ENCODE measurements at regions not wholly inside any gene's neighbourhood (a gene's known extent, or its start where the extent isn't known, plus 50 kb on each side); places are given as distances from the start of the nearest gene placed in this dataset.

DNA sequence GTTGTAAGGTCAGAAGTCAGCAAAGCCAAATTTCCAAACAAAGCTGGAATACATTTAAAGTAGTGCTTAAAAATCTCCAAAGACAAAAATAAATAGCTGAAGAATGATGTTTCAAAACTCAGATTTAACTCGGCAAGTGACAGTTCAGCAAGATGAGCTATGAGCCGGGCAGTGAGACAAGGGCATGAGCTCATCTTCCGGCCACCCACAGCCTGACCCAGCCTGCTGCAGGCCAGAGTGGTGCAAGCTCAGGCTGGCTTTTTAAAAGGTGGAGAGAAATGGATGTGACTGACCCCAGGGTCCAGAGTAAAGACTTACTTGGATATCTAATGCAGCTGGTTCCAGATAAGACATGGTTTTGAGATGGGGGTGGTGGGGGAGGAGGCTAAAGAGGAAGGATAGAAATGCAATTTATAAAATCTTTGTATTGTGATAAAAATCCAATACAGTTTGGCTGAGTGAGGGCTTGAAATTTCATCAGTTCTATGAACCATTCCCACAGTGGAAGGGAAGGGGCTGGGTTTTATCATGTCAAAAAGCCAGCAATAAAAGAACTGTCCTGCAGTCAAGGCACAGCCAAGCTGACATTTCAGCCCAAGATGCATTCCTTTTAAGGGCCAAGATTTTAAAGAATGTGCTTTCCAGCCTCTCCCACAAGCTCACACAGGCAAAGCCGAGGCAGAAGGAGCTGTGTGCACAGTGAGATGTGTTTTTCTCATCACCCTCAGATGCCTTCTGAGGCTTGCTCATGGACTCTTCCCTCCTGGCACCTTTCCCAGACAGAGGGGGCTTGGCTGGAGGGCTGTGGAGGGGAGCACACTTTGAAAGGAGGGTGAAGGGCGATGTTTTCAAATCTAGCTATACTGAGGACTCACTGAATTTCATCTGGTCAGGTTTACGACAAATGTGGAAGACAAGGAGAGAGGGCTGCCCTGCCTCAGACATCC is 97.9 kb upstream of the KLHL29 start:
- no peak for DNase-seq (ENCODE audit: low read depth in 3 of 3)

DNA sequence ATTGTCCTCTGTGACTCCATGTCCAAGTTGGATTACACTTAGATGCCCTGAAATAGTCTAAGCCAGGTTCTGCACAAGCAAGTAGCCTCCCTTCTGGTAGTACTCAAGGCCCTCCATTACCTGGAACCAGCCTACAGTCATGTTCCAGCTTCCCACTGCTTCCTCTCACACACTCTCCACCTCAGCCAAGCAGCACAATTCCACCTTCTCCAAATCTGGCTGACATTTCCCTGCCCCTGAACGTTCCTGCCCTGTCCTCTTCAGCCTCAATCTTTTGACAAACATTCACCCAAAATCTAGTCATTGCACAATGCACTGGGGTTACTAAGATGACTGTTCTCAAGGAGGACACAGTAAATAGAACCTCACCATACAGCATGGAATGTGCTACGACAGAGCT is 95.3 kb upstream of the KLHL29 start:
- DNase-seq (ENCODE audit: low read depth in 3 of 3), result no peak

DNA sequence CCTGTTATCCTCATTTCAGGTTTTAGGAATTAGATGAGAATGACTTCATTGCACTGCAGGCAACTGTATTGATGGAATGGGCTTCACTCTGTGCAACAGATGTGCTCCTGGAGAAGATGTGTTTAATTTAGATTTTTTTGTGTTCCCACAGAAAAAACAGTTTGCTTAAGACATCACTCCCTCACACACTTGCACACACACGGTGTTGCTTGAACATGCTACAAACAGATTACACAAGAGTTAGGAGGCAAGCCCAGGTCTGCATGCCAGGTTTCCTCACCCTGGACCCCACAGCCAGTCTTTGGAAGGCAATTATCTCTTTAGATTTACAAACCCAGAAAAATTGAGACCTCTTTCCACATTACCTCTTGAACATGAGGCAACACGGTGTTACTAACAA is 93.7 kb upstream of the KLHL29 start:
- DNase-seq (ENCODE audit: low read depth in 3 of 3), result no peak

DNA sequence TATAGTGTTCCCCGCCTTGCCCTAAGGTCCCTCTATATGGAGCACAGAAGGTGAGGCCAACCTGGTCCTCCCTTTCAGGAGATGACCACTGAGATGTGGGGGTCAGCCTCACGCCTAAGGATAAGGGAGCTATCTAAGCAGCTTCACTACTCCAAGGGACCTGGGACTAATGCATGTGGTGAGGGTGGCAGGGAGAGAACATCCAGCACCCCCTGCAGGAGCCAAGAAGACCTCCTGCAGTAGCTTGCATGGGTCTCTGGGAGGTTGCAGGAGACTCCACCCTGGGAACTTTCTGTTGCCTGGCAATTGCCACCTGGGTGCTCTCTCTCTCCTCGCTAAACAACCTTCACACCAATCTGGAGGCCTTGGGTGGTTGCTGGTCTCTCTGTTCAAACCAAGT is 93.0 kb upstream of the KLHL29 start:
- DNase-seq (ENCODE audit: low read depth in 3 of 3), result no peak

DNA sequence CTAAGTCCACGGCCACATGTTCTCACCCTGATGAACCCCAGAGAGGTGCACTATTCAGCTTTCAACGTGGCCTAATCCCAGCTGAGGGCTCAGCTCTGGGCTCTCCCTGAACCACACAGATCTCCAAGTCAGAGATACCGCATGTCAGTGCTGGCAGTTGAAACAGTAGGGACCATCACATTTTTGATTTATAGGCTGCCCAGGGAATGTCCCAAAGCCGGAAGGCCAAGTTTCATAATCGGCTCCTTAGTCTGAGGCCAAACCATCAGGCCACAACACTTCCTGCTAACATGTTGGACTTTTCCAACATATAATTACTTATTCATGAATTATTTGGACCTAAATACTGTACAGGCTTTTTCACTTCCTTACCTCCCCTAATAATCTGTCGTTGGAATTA is 91.9 kb upstream of the KLHL29 start:
- no peak for DNase-seq (ENCODE audit: low read depth in 3 of 3)

DNA sequence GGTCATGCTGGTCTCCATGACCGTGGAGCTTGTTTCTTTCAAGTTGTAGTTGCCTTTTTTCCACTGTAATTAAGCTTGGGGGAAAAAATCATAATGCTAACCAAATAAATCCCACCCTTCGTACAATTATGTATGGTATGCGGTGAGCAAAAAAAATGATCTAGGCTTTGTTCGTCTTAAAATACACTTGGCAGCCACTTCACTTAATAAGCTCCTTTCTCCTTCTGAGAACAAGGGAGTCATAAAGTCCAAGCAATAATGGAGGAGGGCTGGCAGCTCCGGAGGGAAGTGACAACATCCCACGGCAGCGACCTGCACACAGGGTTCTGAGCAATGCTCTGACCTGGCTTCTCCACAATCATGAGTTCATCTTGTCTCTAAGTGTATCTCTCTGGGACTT is 91.2 kb upstream of the KLHL29 start:
- DNase-seq (ENCODE audit: low read depth in 3 of 3), result no peak

DNA sequence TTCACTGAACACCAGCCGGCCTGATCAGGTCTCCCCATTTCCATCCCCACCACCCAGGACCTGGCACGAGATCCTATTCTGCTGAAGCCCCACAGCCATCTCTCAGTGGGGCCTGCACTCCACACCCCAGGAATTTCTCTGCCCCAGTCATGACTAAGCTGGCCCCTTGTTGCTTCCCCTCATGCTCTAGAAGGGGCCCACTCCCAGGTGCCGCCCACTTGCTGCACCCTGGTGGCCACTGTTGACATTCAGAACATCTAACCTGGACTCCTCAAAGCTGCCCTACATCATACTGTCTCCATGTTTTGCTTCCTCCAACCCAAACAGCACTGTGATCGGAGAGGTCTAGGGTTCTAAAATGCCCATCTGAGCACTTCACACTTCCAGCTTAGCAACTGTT is 90.7 kb upstream of the KLHL29 start:
- no peak for DNase-seq (ENCODE audit: low read depth in 3 of 3)

DNA sequence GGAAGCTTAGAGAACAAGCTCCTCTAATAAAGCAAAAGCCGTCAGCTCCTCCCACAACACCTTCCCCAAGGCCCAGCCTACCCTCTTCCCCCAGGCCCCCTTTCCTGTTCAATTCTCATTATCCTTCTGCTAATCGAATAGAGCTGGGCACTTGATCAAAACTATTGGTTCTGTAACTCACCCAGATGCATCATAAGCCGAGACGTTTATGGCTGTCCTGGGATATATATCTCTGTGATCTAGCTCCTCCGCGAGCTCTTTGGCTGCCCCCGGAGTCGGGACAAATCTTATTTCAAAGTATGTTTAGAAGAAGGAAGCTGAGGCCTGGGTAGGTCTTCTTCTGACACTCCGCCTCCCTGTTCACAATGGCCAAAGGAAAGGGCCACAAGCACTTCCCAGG is 88.3 kb upstream of the KLHL29 start:
- no peak for DNase-seq (ENCODE audit: low read depth in 3 of 3)

DNA sequence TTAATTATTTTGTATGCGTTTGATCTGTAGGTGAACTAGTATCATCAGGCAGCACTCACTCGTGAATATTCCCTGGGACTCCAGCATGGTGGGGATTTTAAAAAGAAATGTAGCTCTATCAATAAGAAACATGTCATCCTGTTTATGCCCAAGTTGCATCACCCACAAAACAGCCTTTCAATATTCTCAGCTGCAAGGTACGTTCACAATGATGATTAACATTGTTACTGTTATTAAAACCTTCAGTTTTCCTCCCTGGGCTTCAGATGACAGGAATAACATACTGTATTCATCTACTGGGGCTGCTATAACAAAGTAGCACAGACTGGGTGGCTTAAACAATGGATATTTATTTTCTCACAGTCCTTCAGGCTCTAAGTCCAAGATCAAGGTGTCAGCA is 87.9 kb upstream of the KLHL29 start:
- no peak for DNase-seq (ENCODE audit: low read depth in 3 of 3)

DNA sequence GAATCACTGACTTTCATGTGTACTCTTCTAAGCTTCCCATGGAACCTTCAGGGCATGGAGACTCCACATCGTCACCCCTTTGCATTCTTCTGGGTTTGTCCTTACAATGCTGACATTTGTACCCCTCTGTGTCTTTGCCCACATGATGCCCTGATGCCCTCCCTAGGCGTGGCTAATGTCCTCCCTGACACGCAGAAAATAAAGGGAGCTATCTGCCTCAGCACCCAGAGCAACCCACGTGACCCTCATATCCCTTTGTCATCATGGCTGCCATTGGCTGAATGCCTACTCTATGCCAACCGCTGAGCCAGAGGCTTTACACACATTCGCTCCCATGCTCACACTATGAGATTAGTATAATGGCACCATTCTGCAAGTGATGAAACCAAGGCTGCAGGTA is 86.4 kb upstream of the KLHL29 start:
- no peak for DNase-seq (ENCODE audit: low read depth in 3 of 3)

DNA sequence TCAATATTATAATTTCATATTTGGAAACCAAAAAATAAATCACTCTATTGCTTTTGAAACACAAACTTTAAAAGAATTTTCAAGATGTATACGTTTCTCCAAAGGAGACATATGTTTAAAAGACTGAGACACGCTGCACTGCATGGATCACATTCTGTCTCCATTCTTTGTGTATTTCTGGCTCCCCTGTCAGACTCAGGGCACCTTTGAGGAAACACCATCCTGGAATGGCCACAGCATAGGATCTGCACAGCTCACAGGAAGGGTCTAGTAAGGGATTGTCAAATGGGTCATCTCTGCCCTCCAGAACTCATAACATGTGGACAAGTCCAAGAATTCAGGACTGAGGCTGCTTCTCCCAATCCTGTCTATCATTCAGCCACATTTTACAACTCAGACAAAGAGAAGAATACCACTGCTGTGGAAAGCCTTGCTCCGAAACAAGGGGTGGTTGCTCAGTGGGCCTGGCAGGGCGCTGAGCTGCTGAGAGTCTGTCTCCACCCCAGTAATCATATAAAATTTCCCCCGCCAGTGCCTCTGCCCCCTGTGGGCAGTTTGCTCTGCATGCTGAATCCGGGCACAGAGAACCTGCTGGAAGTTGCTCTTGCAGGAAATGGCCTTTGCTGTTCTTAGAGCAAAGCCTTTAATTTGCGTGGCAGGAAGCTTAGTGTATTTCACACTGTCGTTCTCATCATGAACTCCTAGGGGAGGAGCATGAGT is 85.3 kb upstream of the KLHL29 start:
- DNase-seq (ENCODE audit: low read depth in 3 of 3), result no peak

DNA sequence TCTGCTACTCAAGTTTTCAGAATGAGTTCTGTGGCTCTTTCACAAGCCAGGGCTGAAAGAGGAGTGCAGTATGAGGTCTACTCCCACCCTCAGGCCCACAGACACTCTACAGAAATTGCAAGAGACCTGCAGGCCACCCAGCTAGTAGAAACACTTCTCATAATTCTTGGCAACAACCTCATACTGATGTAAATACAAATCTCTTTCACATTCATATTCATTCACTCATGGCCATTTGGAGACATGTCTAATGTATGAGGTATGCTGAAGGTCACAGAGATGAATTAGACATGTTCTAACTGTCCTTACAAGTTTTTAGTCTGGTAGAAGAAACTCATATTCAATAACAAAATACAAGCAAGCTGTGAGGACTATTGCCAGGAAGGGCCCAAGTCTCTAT is 83.8 kb upstream of the KLHL29 start:
- no peak for DNase-seq (ENCODE audit: low read depth in 3 of 3)

DNA sequence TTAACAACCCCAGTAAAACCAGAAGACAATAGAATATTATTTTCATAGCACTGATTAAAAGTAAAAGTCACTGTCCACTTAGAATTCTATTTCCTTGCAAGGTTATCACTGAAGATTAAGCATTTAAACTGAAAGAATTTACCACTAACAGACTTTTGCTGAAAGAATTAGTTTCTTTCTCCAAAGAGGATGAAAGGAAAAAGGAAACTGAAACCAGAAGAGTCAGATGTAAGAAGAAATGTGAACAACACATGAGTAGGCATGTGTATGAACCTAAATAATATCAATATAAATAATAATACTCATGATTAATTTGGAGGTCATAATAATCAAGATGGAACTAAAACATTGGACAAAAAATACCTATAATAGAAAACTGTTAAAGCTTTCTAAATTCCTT is 82.4 kb upstream of the KLHL29 start:
- DNase-seq (ENCODE audit: low read depth in 3 of 3), result no peak

DNA sequence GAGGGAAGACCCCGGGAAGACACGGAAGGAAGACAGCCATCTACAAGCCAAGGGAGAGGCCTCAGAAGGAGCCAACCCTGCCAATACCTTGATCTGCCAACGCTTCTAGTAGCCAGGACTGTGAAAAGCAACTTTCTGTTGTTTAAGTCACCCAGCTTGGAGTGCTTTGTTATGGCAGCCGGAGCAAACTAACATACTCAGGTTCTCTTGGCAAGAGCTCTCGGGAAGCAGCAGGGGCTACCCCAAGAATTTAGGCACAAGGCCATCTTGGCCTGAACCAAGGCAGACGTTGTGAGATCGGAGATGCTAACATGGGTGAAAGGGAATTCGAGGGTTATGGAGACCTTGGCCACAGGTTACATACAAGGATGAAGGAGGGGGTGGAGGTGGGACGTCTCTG is 78.6 kb upstream of the KLHL29 start:
- no peak for DNase-seq (ENCODE audit: low read depth in 3 of 3)

DNA sequence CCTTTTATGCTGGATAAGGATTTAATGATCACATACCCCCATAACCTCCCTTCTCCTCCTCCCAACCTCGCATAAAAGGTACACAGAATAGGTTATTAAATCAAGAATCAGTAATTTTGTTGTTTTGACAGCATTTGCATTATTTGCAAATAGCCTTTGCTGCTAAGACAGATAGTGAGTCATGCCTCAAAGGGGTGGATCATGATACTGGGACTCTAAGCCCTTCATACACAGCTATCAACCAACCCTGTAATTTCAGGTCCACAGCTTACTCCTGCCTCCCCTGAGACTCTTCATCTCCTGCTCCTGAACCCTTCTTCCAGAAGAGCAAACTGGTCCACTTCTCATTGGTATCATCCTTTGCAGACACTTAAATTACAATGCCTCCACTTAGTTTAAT is 73.8 kb upstream of the KLHL29 start:
- no peak for DNase-seq (ENCODE audit: low read depth in 3 of 3)

DNA sequence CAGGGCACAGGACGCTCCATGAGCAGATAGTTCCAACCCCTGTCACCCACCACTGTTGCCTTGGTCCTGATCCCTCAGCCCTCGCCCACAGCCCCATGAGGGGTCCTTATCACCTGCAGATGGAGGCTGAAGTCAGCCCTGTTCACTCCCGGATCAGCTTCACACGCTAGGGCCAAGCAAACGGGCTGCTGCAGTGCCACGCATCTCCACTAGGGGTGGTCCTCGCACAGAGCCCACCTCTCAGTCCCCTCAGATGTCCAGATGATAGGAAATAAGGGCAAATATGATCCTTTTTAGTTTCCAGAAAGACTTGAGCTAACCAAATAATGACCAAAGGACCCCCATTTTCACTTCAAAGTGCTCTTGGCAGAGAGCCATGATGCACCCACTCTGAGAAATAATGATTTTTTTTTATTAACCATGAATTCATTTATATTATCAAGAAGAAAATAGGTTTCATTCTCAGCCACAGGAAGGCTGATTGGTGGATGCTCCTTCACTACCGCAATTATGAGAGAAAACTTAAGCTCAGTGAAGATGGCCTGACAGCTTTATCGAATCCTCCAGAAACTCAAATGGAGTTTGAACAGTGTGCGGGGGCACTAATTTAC is 71.9 kb upstream of the KLHL29 start:
- DNase-seq (ENCODE audit: low read depth in 3 of 3), result peak; percentile 1 to 10 (median 4)

DNA sequence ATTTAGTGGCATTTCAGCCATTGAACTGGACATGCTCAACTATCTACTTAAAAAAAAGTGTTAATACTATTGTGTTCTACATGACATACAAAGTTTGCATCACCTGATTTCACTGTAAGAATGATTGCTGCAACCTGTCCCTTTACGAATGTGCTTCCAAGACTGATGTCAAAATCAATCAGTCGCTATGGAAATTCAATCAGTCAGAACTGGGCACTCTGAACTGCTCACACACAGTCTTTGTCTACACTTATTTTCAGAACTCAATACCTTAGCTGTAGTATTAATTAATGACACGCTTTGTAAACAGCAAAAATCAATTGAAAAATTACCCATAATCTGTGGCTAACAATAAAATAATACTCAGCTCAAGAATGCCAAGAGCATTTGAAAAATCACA is 70.3 kb upstream of the KLHL29 start:
- no peak for DNase-seq (ENCODE audit: low read depth in 3 of 3)

DNA sequence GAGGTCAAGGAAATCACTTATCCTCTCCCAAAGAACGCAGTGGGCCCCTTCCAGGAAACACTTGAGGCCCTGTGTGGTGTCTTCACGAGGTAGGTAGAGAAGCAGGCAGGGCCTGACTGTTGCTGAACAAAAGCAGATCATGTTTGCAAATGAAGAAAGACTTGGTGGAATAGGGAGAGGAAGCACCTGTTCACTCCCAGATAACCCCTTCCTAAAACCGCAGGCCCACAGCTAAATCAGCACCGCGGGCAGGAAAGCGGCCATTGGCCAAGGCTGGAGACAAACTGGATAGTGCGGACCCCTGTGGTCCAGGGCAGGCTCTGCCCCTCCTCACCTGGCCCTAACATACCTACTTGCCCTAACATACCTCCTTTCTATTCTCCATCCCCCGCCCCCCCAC is 64.9 kb upstream of the KLHL29 start:
- no peak for DNase-seq (ENCODE audit: low read depth in 3 of 3)

DNA sequence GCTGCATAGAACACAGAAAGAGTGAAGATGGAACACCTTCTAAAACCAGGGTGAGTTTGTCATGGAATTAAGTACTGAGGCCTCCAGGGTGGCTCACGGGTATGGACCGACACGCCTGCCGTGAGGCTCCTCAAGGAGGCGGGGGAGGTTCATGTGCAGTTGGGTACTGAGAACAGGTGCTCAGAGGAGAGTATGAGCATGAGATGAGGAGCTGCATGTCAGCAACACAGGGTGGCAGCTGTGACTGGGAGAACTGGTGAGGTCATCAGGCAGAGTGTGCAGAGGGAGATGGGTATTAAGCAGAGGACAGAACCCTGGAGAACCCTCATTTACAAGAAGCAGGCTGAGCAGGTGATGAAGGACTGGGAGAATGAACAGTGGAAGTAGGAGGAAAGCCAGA is 63.2 kb upstream of the KLHL29 start:
- no peak for DNase-seq (ENCODE audit: low read depth in 3 of 3)

DNA sequence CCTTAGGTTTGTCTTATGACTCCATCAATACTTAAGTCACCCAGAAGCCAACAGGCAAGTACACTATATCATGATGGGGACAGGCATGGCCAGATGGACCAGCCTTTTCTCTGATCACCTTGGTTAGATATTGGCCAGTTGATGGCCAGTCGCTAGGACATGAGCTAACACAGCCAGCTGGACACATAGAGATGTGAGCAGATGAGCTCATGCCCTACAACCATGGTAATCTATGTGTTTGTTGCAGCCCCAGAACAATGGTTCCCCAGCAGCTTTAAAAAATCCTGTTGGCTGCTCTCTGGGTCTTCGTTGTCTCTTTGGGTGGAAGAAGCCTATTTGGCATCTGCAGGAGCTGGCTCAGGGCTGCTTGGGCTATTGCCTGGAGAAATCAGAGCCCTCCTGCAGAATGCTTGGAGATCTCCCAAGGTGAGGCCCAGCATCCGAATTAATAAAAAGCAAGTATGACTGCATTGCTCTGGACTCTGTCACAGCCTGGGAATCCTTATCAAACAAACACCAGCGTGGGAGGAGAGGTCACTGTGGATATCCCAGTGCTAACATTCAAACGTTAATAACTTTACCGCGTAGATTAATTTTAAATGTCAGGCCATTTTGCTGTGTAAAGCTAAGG is 62.3 kb upstream of the KLHL29 start:
- no peak for DNase-seq (ENCODE audit: low read depth in 3 of 3)

DNA sequence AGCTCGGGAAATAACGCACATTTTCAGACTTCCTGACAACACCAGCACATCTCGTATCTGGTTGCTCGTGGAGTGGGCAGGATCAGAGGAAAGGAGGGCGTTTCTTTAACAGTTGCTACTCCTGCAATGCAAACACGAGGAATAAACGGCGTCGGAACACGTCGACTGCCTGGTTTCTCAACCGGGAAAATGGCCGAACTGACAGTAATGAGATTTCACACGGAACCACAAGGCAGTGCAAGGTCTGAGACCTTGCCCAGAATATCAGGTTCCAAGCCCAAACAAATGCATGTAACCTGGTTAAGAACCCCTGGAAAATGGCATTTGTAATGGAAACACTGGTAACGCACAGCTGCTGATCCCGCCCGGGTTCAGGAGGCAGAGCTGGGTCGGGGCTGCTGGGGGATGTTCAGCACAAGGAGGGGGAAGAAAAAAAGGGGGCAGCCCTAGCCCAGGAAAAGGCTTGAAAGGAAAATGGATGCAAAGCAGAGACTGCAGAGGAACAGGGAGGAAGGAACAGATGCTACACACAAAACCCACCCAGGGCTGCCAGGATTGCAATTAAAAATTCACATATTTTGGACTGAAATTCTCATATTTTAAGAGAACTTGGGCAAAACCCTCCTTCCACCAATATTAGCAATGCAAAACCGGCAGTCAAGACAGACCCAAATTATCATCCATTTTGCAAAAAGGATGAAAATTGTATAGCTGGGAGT is 61.6 kb upstream of the KLHL29 start:
- no peak for DNase-seq (ENCODE audit: low read depth in 3 of 3)
